Epithelial cell of proximal tubule (primary cell): ENCODE measurements at regions not wholly inside any gene's neighbourhood (a gene's known extent, or its start where the extent isn't known, plus 50 kb on each side); places are given as distances from the start of the nearest gene placed in this dataset.

Experiments used
- DNase-seq: peaks from one replicate; pipeline ENCODE4 v3.0.0-alpha.2; 2011; ENCODE audit warnings: low read depth
- H3K4me3 ChIP-seq: 2 replicates; pipeline ENCODE4 v1.5.1; 2011; ENCODE audit warnings: low read depth, mild to moderate bottlenecking, low read length
- CTCF ChIP-seq: conservative IDR thresholded peaks from 2 replicates; pipeline ENCODE4 v1.5.1; 2012; ENCODE audit warnings: low read depth, mild to moderate bottlenecking, low read length

GRCh38 chr6:156725712-156726111 is 51.5 kb upstream of the ARID1B start:
- no peak for TF ChIP-seq CTCF
- no peak for DNase-seq
- no peak overlapping the region for H3K4me3 ChIP-seq

GRCh38 chr6:156720691-156721685 is 56.2 kb upstream of the ARID1B start:
- no peak for TF ChIP-seq CTCF
- DNase-seq: peak; percentile 60
- peak overlapping the region; percentile 11 for H3K4me3 ChIP-seq

- no peak for DNase-seq
- H3K4me3 ChIP-seq: peak overlapping the region; percentile 42
- TF ChIP-seq CTCF: no peak
Measured at GRCh38 chr6:156719720-156720563, 57.2 kb upstream of the ARID1B start.

DNA sequence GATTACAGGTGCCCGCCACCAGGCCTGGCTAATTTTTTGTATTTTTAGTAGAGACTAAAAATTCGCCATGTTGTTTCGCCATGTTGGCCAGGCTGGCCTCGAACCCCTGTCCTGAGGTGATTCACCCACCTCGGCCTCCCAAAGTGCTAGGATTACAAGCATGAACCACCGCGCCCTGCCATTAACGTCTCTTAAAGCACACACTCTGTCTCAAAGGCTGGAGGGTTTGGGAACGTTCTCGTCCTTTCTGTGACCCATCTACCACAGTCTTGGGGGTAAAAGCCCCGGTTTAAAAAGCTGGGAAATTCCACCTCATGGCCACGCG is 57.8 kb upstream of the ARID1B start:
- TF ChIP-seq CTCF: no peak
- H3K4me3 ChIP-seq: peak overlapping the region; percentile 42
- no peak for DNase-seq

DNA sequence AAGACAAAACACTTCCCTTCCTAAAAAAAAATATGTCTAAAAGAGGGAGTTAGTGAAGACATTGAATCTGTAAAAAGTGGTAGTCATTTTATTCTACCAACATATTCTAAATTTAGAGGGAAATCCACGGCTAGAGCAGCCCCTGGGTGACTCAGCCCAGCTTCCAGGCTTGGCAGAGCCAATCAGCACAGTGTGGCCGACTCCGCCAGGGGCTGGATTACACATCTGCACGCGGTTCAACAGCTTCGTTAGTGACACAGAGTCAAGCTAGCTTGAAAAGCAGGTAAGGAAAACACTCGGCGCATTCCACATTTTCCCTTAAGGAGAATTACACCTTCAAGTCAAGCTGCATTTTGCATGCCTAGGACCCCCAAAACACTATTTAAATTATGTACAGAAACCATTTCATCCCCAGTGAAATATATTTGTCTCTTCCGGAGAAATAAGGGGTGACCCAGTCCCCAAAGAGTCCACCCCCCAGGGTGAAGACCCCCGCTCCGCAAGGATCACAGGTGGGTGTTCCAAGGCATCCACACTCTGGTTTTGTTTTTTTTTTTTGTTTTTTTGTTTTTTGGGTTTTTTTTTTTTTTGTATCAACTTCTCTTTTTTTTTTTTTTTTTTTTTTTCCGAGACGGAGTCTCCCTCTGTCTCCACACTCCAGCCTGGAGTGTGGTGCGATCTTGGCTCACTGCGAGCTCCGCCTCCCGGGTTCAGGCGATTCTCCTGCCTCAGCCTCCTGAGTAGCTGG is 58.4 kb upstream of the ARID1B start:
- no peak overlapping the region for H3K4me3 ChIP-seq
- no peak for TF ChIP-seq CTCF
- peak; percentile 61 for DNase-seq

DNA sequence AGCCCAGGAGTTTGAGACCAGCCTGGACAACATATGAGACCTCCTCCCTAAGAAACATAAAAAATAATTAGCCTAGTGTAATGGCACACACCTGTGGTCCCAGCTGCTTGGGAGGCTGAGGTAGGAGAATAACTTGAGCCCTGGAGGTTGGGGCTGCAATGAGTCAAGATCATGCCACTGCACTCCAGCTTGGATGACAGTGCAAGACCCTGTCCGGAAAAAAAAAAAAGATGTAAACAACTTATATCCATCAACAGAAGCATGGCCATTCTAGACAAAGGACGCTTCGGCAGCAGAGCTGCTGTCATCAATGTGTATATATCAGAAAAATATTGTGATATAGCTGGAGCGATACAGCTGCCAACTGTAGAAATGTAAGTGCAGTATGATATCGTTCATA is 59.6 kb upstream of the ARID1B start:
- no peak for TF ChIP-seq CTCF
- DNase-seq: no peak
- H3K4me3 ChIP-seq: no peak overlapping the region
